ENCODE measurements at regions not wholly inside any gene's neighbourhood (a gene's known extent, or its start where the extent isn't known, plus 50 kb on each side); places are given as distances from the start of the nearest gene placed in this dataset.

- DNase-seq (ENCODE audit: low read depth, low spot score): no peak
These were observed 353.1 kb downstream of the CMPK2 start for GRCh38 chr2:6512589-6512988.

DNA sequence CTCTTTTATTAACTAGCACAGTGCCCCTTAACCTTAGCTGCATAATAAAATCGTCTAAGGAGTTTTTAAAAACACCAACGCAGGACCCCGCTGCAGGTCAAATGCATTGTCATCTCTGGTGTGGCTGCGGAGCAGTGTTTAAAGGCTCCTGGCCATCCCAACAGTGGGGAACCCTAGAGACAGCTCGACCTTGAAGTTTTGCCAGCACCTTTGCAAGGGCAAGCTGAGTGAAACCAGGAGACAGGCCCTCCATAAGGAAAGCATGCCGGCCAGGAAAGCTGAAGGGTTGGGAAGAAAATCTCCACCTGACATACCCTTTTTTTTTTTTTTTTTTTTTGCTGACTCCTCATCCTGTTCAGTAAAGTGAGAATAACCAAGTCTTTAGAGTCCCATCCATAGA lies 349.0 kb downstream of the CMPK2 start:
- no peak for DNase-seq (ENCODE audit: low read depth, low spot score)

DNA sequence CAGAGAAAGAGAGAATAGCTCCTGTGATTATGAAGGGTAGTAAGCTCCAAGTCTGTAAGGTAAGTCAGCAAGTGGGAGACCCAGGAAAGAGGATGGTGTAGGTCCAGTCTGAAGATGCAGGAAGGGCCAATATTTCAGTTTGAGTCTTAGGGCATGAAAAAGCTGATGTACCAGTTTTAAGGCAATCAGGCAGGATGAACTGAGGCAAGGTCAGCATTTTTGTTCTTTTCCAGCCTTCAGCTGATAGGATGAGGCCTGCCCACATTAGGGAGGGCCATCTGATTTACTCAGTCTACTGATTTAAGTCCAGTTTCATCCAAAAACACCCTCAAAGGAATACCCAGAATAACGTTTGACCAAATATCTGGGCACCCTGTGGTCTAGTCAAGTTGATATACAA lies 347.3 kb downstream of the CMPK2 start:
- DNase-seq (ENCODE audit: low read depth, low spot score): no peak

GRCh38 chr2:6523476-6523875 lies 342.2 kb downstream of the CMPK2 start:
- no peak for DNase-seq (ENCODE audit: low read depth, low spot score)

- DNase-seq (ENCODE audit: low read depth, low spot score): no peak
These were observed 340.8 kb downstream of the CMPK2 start for GRCh38 chr2:6524691-6525474.

DNA sequence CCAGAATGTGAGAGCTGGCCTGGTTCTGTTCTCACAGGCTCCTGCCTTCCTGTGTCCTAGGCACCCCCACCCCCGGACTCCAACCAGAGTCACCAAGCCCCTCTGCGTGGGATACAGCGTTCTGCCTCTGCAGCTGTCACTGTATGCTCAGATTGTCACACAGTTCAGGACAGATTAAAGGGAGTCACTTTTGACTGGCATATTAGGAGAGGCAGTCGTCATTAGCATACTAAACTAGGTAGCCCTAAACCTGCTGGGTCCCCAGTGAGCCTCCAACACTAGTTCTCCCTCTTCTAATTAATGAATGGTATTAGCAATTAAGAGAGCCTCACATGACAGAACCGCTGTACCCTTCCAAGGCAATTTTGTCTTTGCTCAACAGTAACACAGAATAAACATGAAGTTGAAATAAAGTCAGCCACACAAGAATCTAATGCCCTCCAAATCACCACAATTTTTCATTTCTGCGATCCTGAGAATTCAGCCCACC lies 340.2 kb downstream of the CMPK2 start:
- no peak for DNase-seq (ENCODE audit: low read depth, low spot score)

DNA sequence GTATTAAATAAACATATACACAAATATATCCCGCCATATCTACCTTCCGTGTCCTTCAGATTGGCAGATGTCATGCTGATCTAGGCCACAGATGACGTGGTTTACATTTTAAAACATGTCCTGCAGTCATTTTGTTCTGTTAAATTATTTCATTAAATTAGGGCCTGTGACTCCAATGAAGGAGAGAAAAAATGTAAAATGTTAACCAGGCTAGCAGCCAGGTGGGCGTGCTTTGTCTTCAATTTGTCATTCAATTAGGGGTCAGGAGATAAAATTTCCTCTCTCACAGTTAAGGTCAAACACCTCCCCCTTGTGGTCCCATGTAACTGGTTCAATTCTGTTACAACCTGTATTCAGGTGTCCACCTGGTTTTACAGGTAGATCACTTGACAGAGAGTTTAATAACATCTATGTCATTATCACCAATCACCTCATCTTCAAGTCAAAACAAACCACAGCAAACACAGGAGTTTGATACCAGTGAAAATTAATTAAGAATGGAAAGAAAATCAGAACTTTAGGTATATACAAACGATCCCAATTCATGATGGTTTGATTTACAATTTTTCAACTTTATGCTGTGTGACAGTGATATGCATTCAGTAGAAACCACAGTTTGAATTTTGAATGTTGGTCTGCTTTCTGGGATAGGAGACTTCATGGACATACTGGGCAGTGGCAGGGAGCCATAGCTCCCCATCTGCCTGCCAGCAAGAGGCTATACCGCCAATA lies 339.4 kb downstream of the CMPK2 start:
- no peak for DNase-seq (ENCODE audit: low read depth, low spot score)

GRCh38 chr2:6531304-6531703 lies 334.4 kb downstream of the CMPK2 start:
- no peak for DNase-seq (ENCODE audit: low read depth, low spot score)

GRCh38 chr2:6535572-6535971 lies 330.1 kb downstream of the CMPK2 start:
- no peak for DNase-seq (ENCODE audit: low read depth, low spot score)

GRCh38 chr2:6538607-6539006 lies 327.1 kb downstream of the CMPK2 start:
- no peak for DNase-seq (ENCODE audit: low read depth, low spot score)

DNA sequence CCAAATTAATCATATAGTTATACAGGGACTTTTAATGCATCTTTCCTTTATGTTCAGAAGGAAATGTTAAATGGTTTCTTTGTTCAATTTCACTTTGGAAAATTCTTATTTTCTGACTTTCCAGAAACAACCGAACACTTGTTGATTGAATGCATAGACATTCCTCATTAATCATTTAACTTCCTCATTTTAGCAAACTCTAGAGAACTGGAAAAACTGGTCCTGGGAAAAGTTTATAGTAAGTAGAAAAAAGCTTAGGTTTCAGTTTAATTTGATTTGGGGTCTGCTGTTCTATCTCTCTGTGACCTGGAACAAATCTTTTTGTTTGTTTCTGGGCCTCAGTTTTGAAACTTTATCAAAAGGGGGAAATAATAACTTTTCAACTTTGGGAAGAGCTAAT lies 320.4 kb downstream of the CMPK2 start:
- no peak for DNase-seq (ENCODE audit: low read depth, low spot score)

DNA sequence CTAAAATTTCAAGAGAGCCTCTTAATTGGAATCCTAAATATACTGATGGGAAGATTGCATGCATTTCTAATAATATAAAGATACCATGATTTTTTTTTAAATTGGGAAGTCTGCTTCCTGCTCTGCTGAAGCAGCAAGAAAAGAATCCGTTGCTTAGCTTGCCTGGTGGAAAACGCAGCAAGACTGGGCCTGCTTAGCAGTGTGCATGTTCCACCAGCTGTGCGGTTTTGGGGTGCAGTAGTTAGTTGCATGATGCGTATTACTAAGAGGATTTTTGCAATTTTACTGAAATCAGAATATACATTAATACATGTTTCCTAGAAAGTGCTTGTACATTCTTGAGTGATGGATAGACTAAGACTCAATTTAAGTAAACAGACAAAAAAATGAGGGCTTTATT lies 319.9 kb downstream of the CMPK2 start:
- no peak for DNase-seq (ENCODE audit: low read depth, low spot score)

GRCh38 chr2:6554466-6554865 lies 311.2 kb downstream of the CMPK2 start:
- DNase-seq (ENCODE audit: low read depth, low spot score): no peak

GRCh38 chr2:6556755-6557154 lies 309.0 kb downstream of the CMPK2 start:
- no peak for DNase-seq (ENCODE audit: low read depth, low spot score)

DNA sequence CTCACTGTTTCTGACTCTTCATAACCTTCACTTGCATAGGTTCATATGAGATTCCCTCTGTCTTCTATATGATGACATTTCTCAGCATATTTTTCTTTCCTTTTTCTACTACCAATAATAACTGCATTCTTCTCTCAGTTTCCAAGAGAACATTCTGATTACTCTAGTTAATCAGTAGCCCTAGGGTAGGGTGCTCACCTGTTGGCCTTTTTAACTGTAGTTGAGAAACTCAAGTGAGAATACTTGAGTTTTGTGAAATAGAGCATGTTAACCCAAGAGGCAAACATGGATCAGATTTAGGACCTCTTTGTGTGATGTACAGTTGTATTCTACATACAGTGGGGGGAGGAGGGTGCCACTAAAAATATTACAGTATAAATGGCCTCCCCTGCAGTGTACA lies 308.0 kb downstream of the CMPK2 start:
- DNase-seq (ENCODE audit: low read depth, low spot score): no peak

GRCh38 chr2:6562771-6563170 lies 302.9 kb downstream of the CMPK2 start:
- no peak for DNase-seq (ENCODE audit: low read depth, low spot score)

DNA sequence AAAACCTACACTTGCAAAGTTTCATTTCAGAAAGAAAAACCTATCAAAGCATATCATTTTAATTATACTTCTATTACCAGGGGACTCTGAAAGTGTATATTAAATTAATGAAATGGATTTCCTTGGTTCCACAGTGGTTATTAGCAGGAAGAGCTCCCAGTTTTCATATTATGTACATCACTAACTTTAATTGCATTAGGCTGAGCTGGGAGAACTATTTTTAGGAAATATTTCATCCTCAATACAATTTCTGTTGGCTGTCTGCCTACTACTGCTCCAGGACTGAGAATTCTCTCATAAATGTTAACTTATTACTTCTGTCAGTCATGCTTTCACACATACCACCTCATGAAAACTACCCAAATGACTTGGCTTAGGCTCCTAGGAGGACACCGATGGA lies 301.4 kb downstream of the CMPK2 start:
- no peak for DNase-seq (ENCODE audit: low read depth, low spot score)

DNA sequence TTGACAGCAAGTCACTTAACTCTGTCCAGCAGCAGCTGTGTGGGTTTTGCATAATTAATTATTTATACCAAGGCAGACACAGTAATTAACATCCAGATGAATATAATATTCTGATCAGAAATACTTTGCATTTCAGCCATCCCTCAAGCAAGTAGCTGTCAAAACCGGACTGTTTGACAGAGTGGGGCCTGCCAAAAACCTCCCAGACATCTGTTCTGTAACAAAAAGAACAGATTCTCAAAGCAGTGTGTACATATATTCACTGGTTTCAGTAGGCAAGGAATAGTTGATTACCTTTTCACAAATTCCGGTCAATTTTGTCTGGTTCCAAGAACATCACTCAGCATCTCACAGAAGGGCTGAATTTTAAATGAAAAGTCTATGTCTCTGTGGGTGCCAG lies 291.6 kb downstream of the CMPK2 start:
- no peak for DNase-seq (ENCODE audit: low read depth, low spot score)

DNA sequence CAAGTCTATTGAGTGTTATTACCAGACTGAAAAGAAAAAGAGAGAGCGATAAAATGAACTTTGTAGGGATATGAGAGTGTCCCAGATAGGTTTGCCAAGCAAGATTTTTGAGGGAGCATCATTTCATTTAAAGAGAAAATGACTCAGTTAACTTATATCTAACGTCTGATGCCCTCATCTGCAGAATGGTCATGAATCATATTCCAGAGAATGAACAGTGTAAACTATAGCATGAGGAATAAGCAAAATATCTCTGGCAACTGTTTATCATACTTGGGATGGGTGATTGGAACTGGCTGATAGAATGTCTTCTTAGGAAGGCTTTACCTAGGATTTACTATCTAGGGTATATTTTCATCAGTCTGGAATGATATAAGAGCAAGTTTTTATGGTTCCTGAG lies 289.4 kb downstream of the CMPK2 start:
- no peak for DNase-seq (ENCODE audit: low read depth, low spot score)

GRCh38 chr2:6577960-6578359 lies 287.7 kb downstream of the CMPK2 start:
- no peak for DNase-seq (ENCODE audit: low read depth, low spot score)

GRCh38 chr2:6578416-6578815 lies 287.3 kb downstream of the CMPK2 start:
- DNase-seq (ENCODE audit: low read depth, low spot score): no peak

- DNase-seq (ENCODE audit: low read depth, low spot score): no peak
These were observed 286.4 kb downstream of the CMPK2 start for GRCh38 chr2:6579281-6579680.

GRCh38 chr2:6580982-6581381 lies 284.7 kb downstream of the CMPK2 start:
- DNase-seq (ENCODE audit: low read depth, low spot score): no peak
